ENCODE measurements at regions not wholly inside any gene's neighbourhood (a gene's known extent, or its start where the extent isn't known, plus 50 kb on each side); places are given as distances from the start of the nearest gene placed in this dataset.

- DNase-seq (ENCODE audit: low spot score) = peak; percentile 89
- TF ChIP-seq CTCF (IDR thresholded peaks at IDR 0.05; ENCODE audit: borderline replicate concordance, control extremely low read depth, extremely low read depth, insufficient read depth, missing control alignments) = peak; percentile 82
- in situ Hi-C loops (cut with MboI; ENCODE audit: low sequenced_read_pairs, unreplicated experiment) = no loop called here
Observed at GRCh38 chr17:77772461-77772897, 186.0 kb upstream of the TNRC6C start.

GRCh38 chr17:77772899-77773358, 185.6 kb upstream of the TNRC6C start:
- in situ Hi-C loops (cut with MboI; ENCODE audit: low sequenced_read_pairs, unreplicated experiment) = no loop called here

GRCh38 chr17:77774182-77774581, 184.3 kb upstream of the TNRC6C start:
- DNase-seq (ENCODE audit: low spot score) = no peak
- in situ Hi-C loops (cut with MboI; ENCODE audit: low sequenced_read_pairs, unreplicated experiment) = no loop called here
- TF ChIP-seq CTCF (IDR thresholded peaks at IDR 0.05; ENCODE audit: borderline replicate concordance, control extremely low read depth, extremely low read depth, insufficient read depth, missing control alignments) = no peak

More at GRCh38 chr17:77772899-77773358, 185.6 kb upstream of the TNRC6C start:
- no peak for DNase-seq (ENCODE audit: low spot score)
- TF ChIP-seq CTCF (IDR thresholded peaks at IDR 0.05; ENCODE audit: borderline replicate concordance, control extremely low read depth, extremely low read depth, insufficient read depth, missing control alignments) = no peak

GRCh38 chr17:77778636-77779489, 179.6 kb upstream of the TNRC6C start:
- in situ Hi-C loops (cut with MboI; ENCODE audit: low sequenced_read_pairs, unreplicated experiment) = no loop called here
- no peak for TF ChIP-seq CTCF (IDR thresholded peaks at IDR 0.05; ENCODE audit: borderline replicate concordance, control extremely low read depth, extremely low read depth, insufficient read depth, missing control alignments)
- DNase-seq (ENCODE audit: low spot score) = no peak

GRCh38 chr17:77779711-77780539, 178.6 kb upstream of the TNRC6C start:
- TF ChIP-seq CTCF (IDR thresholded peaks at IDR 0.05; ENCODE audit: borderline replicate concordance, control extremely low read depth, extremely low read depth, insufficient read depth, missing control alignments) = no peak
- in situ Hi-C loops (cut with MboI; ENCODE audit: low sequenced_read_pairs, unreplicated experiment) = no loop called here
- DNase-seq (ENCODE audit: low spot score) = no peak

GRCh38 chr17:77781536-77781935, 177.0 kb upstream of the TNRC6C start:
- no peak for DNase-seq (ENCODE audit: low spot score)
- in situ Hi-C loops (cut with MboI; ENCODE audit: low sequenced_read_pairs, unreplicated experiment) = no loop called here

More at GRCh38 chr17:77781536-77781935, 177.0 kb upstream of the TNRC6C start:
- no peak for TF ChIP-seq CTCF (IDR thresholded peaks at IDR 0.05; ENCODE audit: borderline replicate concordance, control extremely low read depth, extremely low read depth, insufficient read depth, missing control alignments)
